ENCODE measurements at regions not wholly inside any gene's neighbourhood (a gene's known extent, or its start where the extent isn't known, plus 50 kb on each side); places are given as distances from the start of the nearest gene placed in this dataset.

GRCh38 chr7:81488210-81488609, 281.6 kb downstream of the HGF start:
- no peak for TF ChIP-seq JUND (IDR thresholded peaks at IDR 0.05)
- no peak for TF ChIP-seq EGR1 (IDR thresholded peaks at IDR 0.05; ENCODE audit: low read depth in 2 of 2)
- TF ChIP-seq CTCF (IDR thresholded peaks at IDR 0.05; ENCODE audit: low read depth, low read length, missing input control): no peak
- TF ChIP-seq NR2F2 (IDR thresholded peaks at IDR 0.05): no peak
- no peak for TF ChIP-seq ATF3 (IDR thresholded peaks at IDR 0.05)
